BE2C (cell line): ENCODE measurements at regions not wholly inside any gene's neighbourhood (a gene's known extent, or its start where the extent isn't known, plus 50 kb on each side); places are given as distances from the start of the nearest gene placed in this dataset.

Experiments used
- DNase-seq: peaks from one replicate; pipeline ENCODE4 v3.0.0-alpha.2; 2020
- H3K27me3 ChIP-seq: fragments of 250-450 bp; sonication (Bioruptor Pico); 2 replicates; pipeline ENCODE4 v1.5.1; 2020; ENCODE audit warnings: mild to moderate bottlenecking
- H3K36me3 ChIP-seq: fragments of 250-450 bp; sonication (Bioruptor Pico); 2 replicates; pipeline ENCODE4 v1.5.1; 2020; ENCODE audit warnings: mild to moderate bottlenecking
- H3K4me1 ChIP-seq: fragments of 250-450 bp; sonication (Bioruptor Pico); 2 replicates; pipeline ENCODE4 v1.5.1; 2020
- H3K4me3 ChIP-seq: 2 replicates; pipeline ENCODE4 v1.5.1; 2011; ENCODE audit warnings: low read depth, low read length
- H3K9me3 ChIP-seq: fragments of 250-450 bp; sonication (Bioruptor Pico); 2 replicates; pipeline ENCODE4 v1.5.1; 2020
- TF ChIP-seq, protein P1 (sequence below): IDR thresholded peaks from 2 replicates; pipeline ENCODE4 v1.5.1; 2012; ENCODE audit warnings: mild to moderate bottlenecking, low read depth, low read length

DNA sequence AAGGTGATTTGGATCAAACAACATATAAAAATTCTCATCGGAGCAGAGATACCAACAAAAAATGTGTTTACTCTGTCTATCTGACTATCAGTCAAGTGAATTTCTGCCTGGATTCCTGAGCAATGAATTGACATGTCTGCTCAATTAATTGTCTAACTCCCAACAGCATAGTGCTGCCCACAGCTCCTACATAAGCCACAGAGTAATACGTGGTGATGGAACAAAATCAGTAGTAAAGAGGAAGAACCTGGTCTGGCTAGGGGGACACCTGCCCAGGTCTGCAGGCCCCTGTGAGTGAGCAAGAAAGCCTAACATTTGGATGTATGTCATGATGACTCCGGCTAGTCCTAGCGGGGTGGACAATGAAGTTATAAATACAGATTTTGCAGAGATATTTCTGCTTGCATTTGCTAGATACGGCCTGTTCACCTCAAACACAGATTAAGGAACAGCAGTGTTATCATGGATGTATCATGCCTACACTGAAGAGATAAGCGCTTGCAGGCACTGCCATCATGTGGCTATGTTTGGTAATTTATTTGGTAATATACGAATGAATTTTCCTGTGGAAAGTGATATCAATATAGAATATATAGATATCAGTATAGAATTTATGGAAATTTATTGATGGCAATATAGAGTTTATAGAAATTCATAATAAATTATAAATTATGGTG is 69.6 kb upstream of the LRRC8B start:
- TF ChIP-seq, protein P1, sequence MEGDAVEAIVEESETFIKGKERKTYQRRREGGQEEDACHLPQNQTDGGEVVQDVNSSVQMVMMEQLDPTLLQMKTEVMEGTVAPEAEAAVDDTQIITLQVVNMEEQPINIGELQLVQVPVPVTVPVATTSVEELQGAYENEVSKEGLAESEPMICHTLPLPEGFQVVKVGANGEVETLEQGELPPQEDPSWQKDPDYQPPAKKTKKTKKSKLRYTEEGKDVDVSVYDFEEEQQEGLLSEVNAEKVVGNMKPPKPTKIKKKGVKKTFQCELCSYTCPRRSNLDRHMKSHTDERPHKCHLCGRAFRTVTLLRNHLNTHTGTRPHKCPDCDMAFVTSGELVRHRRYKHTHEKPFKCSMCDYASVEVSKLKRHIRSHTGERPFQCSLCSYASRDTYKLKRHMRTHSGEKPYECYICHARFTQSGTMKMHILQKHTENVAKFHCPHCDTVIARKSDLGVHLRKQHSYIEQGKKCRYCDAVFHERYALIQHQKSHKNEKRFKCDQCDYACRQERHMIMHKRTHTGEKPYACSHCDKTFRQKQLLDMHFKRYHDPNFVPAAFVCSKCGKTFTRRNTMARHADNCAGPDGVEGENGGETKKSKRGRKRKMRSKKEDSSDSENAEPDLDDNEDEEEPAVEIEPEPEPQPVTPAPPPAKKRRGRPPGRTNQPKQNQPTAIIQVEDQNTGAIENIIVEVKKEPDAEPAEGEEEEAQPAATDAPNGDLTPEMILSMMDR, result peak; percentile 60
- Histone ChIP-seq H3K27me3 (no peaks in the 10 kb centered on the region), H3K4me1 (no peaks in the 10 kb centered on the region), H3K36me3 (no peaks in the 10 kb centered on the region), H3K9me3 (no peaks in the 10 kb centered on the region), H3K4me3 (no peak overlapping the region)
- peak; percentile 32 for DNase-seq

DNA sequence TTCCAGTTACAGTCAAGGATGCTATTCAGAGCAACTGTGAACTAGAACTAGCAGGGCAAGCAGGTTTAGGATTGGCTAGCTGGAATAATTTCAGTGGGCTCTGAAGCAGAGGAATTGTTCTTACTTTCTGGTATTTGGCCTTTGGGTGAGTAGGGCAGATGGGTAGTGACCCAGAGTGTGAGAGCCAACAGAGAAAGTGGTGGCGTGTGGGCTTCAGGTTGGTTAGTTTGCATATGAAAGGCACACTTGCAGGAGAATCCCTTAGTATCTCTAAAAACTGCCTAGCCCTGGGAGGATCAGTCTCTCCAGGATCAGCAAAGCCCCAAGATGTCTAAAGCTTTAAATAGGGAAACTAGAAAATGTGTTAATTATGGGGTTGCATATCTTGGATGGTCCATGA is 67.6 kb upstream of the LRRC8B start:
- TF ChIP-seq, protein P1, result no peak
- Histone ChIP-seq H3K27me3 (no peaks in the 10 kb centered on the region), H3K4me3 (no peak overlapping the region), H3K36me3 (no peaks in the 10 kb centered on the region), H3K4me1 (no peaks in the 10 kb centered on the region), H3K9me3 (no peaks in the 10 kb centered on the region)
- DNase-seq, result no peak

DNA sequence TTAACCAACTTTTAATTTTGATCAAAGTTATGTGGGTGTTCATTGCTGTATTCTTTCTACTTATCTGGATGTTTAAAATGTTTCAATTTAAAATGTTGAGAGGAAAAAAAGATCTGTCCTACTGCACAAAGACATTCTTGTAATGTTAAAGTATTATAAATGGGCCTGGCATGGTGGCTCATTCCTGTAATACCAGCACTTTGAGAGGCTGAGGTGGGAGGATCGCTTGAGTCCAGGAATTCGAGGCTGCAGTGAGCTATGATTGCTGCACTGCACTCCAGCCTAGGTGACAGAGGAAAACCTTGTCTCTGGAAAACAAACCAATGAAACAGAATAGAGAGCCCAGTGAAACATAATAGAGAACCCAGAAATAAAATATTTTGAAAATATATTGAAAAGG is 65.5 kb upstream of the LRRC8B start:
- no peak for DNase-seq
- H3K4me3 ChIP-seq, result no peak overlapping the region
- H3K27me3 ChIP-seq, result no peaks in the 10 kb centered on the region
- H3K36me3 ChIP-seq, result no peaks in the 10 kb centered on the region
- no peaks in the 10 kb centered on the region for H3K9me3 ChIP-seq
- no peaks in the 10 kb centered on the region for H3K4me1 ChIP-seq
- TF ChIP-seq, protein P1, result no peak

DNA sequence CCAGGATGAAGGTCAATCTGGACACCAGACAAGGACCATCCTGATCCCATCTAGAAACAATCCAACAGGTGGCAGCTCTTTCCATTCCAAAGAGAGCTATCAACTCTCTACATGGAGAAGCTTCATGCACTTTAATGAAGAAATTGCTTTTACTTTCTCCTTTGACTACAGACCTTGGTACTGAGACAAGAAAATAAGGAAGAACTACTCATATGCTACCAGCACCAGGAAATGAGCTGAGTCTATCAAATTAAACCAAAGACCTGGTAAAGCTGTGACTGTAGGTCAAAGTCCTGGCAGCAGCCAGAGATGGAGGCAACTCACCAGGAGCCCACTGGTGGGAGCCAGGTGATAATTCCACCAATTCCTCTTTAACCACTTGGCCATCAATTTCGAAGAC is 64.3 kb upstream of the LRRC8B start:
- Histone ChIP-seq H3K4me3 (no peak overlapping the region), H3K9me3 (no peaks in the 10 kb centered on the region), H3K4me1 (no peaks in the 10 kb centered on the region), H3K27me3 (no peaks in the 10 kb centered on the region), H3K36me3 (no peaks in the 10 kb centered on the region)
- TF ChIP-seq, protein P1, result no peak
- no peak for DNase-seq

DNA sequence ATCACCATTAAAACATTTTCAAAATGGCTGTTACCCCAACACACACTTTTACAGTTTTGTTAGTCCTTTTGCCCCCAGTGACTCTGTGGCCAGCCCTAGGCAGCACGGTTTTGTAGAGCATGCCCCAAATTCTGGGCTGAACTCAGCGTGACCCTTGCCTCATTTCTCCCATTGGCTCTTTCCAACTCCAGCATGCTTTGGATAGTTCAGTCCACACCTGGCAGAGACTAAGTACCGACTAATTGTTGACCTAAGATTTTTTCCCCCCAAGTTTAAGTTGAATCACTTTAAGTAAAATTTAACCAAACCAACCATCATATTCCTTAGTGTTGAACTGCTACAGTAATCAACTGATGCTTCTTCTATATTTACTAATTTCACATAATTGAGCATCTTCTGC is 62.4 kb upstream of the LRRC8B start:
- DNase-seq, result no peak
- TF ChIP-seq, protein P1, result no peak
- Histone ChIP-seq H3K36me3 (no peaks in the 10 kb centered on the region), H3K4me1 (no peaks in the 10 kb centered on the region), H3K4me3 (no peak overlapping the region), H3K9me3 (no peaks in the 10 kb centered on the region), H3K27me3 (no peaks in the 10 kb centered on the region)

DNA sequence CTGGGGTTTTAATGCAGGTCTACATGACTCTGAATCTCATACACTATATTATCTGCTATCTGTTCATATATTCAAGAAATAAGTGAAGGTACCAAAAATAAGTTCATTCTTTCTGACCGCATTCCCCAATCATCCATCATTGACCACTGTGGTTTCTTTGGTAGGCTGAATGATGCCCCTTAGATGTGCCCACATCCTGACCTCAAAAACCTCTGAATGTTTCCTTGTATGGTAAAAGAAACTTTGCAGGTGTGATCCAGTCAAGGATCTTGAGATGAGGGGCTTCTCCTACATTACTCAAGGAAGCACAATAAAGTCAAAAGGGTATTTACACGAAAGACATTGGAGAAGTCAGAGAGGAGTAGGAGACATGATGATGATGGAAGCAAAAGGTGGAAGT is 60.6 kb upstream of the LRRC8B start:
- no peak for DNase-seq
- Histone ChIP-seq H3K27me3 (no peaks in the 10 kb centered on the region), H3K36me3 (no peaks in the 10 kb centered on the region), H3K4me1 (no peaks in the 10 kb centered on the region), H3K9me3 (no peaks in the 10 kb centered on the region), H3K4me3 (no peak overlapping the region)
- TF ChIP-seq, protein P1, result no peak
